Rectal smooth muscle tissue (tissue), 1 donor: ENCODE measurements at regions not wholly inside any gene's neighbourhood (a gene's known extent, or its start where the extent isn't known, plus 50 kb on each side); places are given as distances from the start of the nearest gene placed in this dataset.
"Not testable (repeated sequence)": the region's sequence is repeated elsewhere in the genome, so short reads cannot be mapped to it uniquely, and the experiment has no call there.

Experiments used
- H3K27ac ChIP-seq: one replicate; pipeline ENCODE4 v1.7.0; 2013; ENCODE audit warnings: low read depth, low read length, inconsistent platforms
- H3K27me3 ChIP-seq: one replicate; pipeline ENCODE4 v1.7.0; 2013; ENCODE audit warnings: low read length; ENCODE audit not compliant: control insufficient read depth, insufficient read depth
- H3K36me3 ChIP-seq: one replicate; pipeline ENCODE4 v1.7.0; 2013; ENCODE audit warnings: low read length; ENCODE audit not compliant: control insufficient read depth, insufficient read depth
- H3K4me1 ChIP-seq: one replicate; pipeline ENCODE4 v1.7.0; 2013; ENCODE audit warnings: low read length; ENCODE audit not compliant: control insufficient read depth, insufficient read depth
- H3K4me3 ChIP-seq: one replicate; pipeline ENCODE4 v1.7.0; 2013; ENCODE audit warnings: low read length
- H3K9ac ChIP-seq: one replicate; pipeline ENCODE4 v1.7.0; 2013; ENCODE audit warnings: low read length

- no peak overlapping the region for H3K4me3 ChIP-seq
- no peaks in the 10 kb centered on the region for H3K4me1 ChIP-seq
- H3K27me3 ChIP-seq: no peaks in the 10 kb centered on the region
Observed at GRCh38 chr9:2526071-2526828, 95.3 kb upstream of the VLDLR start.

GRCh38 chr9:2531481-2531880 is 90.1 kb upstream of the VLDLR start:
- Histone ChIP-seq H3K27ac (no peak overlapping the region), H3K4me3 (no peak overlapping the region), H3K9ac (no peak overlapping the region)

More at GRCh38 chr9:2526071-2526828, 95.3 kb upstream of the VLDLR start:
- no peak overlapping the region for H3K9ac ChIP-seq
- no peaks in the 10 kb centered on the region for H3K36me3 ChIP-seq
- no peak overlapping the region for H3K27ac ChIP-seq

GRCh38 chr9:2536511-2536910 is 85.1 kb upstream of the VLDLR start:
- H3K4me1 ChIP-seq: no peaks in the 10 kb centered on the region
- H3K27ac ChIP-seq: no peak overlapping the region
- no peaks in the 10 kb centered on the region for H3K27me3 ChIP-seq
- no peaks in the 10 kb centered on the region for H3K36me3 ChIP-seq
- no peak overlapping the region for H3K4me3 ChIP-seq
- H3K9ac ChIP-seq: no peak overlapping the region

More at GRCh38 chr9:2531481-2531880, 90.1 kb upstream of the VLDLR start:
- Histone ChIP-seq H3K4me1 (no peaks in the 10 kb centered on the region), H3K36me3 (no peaks in the 10 kb centered on the region), H3K27me3 (no peaks in the 10 kb centered on the region)

GRCh38 chr9:2545881-2546490 is 75.6 kb upstream of the VLDLR start:
- no peaks in the 10 kb centered on the region for H3K4me1 ChIP-seq
- no peak overlapping the region for H3K4me3 ChIP-seq
- H3K36me3 ChIP-seq: no peaks in the 10 kb centered on the region
- H3K9ac ChIP-seq: no peak overlapping the region
- no peaks in the 10 kb centered on the region for H3K27me3 ChIP-seq
- no peak overlapping the region for H3K27ac ChIP-seq

- H3K27me3 ChIP-seq, H3K36me3 ChIP-seq: not testable (repeated sequence)
Observed at GRCh38 chr9:2555899-2556600, 65.5 kb upstream of the VLDLR start.

GRCh38 chr9:2557693-2558092 is 63.9 kb upstream of the VLDLR start:
- no peak overlapping the region for H3K4me3 ChIP-seq
- peaks cover 11% of the 10 kb centered on the region for H3K4me1 ChIP-seq
- no peak overlapping the region for H3K9ac ChIP-seq
- H3K27me3 ChIP-seq: no peaks in the 10 kb centered on the region
- H3K36me3 ChIP-seq: no peaks in the 10 kb centered on the region
- no peak overlapping the region for H3K27ac ChIP-seq

More at GRCh38 chr9:2555899-2556600, 65.5 kb upstream of the VLDLR start:
- H3K27ac ChIP-seq, H3K4me3 ChIP-seq, H3K9ac ChIP-seq: not testable (repeated sequence)
- H3K4me1 ChIP-seq: peaks cover 11% of the 10 kb centered on the region

GRCh38 chr9:2559192-2560152 is 62.1 kb upstream of the VLDLR start:
- H3K9ac ChIP-seq: no peak overlapping the region

GRCh38 chr9:2560180-2560579 is 61.4 kb upstream of the VLDLR start:
- Histone ChIP-seq H3K9ac (no peak overlapping the region), H3K4me1 (peaks cover 11% of the 10 kb centered on the region), H3K27ac (peak overlapping the region; percentile 42), H3K36me3 (no peaks in the 10 kb centered on the region), H3K27me3 (no peaks in the 10 kb centered on the region), H3K4me3 (peak overlapping the region; percentile 13)

More at GRCh38 chr9:2559192-2560152, 62.1 kb upstream of the VLDLR start:
- Histone ChIP-seq H3K27ac (peak overlapping the region; percentile 57), H3K27me3 (no peaks in the 10 kb centered on the region), H3K36me3 (no peaks in the 10 kb centered on the region), H3K4me1 (peaks cover 11% of the 10 kb centered on the region), H3K4me3 (peak overlapping the region; percentile 13)

GRCh38 chr9:2565676-2566340 is 55.8 kb upstream of the VLDLR start:
- Histone ChIP-seq H3K36me3 (no peaks in the 10 kb centered on the region), H3K4me3 (no peak overlapping the region), H3K4me1 (peaks cover 2% of the 10 kb centered on the region), H3K27ac (no peak overlapping the region), H3K27me3 (no peaks in the 10 kb centered on the region), H3K9ac (no peak overlapping the region)

- no peaks in the 10 kb centered on the region for H3K36me3 ChIP-seq
- H3K4me1 ChIP-seq: peaks cover 2% of the 10 kb centered on the region
- H3K27me3 ChIP-seq: no peaks in the 10 kb centered on the region
- H3K4me3 ChIP-seq: no peak overlapping the region
- no peak overlapping the region for H3K27ac ChIP-seq
- H3K9ac ChIP-seq: no peak overlapping the region
Observed at GRCh38 chr9:2567922-2568321, 53.7 kb upstream of the VLDLR start.

GRCh38 chr9:2568689-2569088 is 52.9 kb upstream of the VLDLR start:
- peaks cover 2% of the 10 kb centered on the region for H3K4me1 ChIP-seq
- H3K27ac ChIP-seq: no peak overlapping the region
- H3K9ac ChIP-seq: no peak overlapping the region
- H3K36me3 ChIP-seq: no peaks in the 10 kb centered on the region
- H3K4me3 ChIP-seq: no peak overlapping the region
- no peaks in the 10 kb centered on the region for H3K27me3 ChIP-seq
